Germinal center (tissue), 1 donor: ENCODE measurements at regions not wholly inside any gene's neighbourhood (a gene's known extent, or its start where the extent isn't known, plus 50 kb on each side); places are given as distances from the start of the nearest gene placed in this dataset.

Source experiments
- DNase-seq: peaks from one replicate; pipeline ENCODE4 v3.0.0; 2012; ENCODE audit warnings: mixed read lengths, low spot score

GRCh38 chr6:113375950-113376846 lies 480.9 kb upstream of the MARCKS start:
- DNase-seq, result no peak

- DNase-seq, result no peak
Measured at GRCh38 chr6:113376847-113377165, 480.3 kb upstream of the MARCKS start.

GRCh38 chr6:113377362-113377942 lies 479.7 kb upstream of the MARCKS start:
- DNase-seq, result no peak

GRCh38 chr6:113380591-113380990 lies 476.6 kb upstream of the MARCKS start:
- DNase-seq, result no peak

GRCh38 chr6:113381232-113381631 lies 475.9 kb upstream of the MARCKS start:
- no peak for DNase-seq

GRCh38 chr6:113381959-113382358 lies 475.2 kb upstream of the MARCKS start:
- peak; percentile 6 for DNase-seq

- DNase-seq, result no peak
Measured at GRCh38 chr6:113383701-113384100, 473.4 kb upstream of the MARCKS start.

GRCh38 chr6:113385020-113385431 lies 472.1 kb upstream of the MARCKS start:
- no peak for DNase-seq

- no peak for DNase-seq
Measured at GRCh38 chr6:113388996-113389395, 468.1 kb upstream of the MARCKS start.

- no peak for DNase-seq
Measured at GRCh38 chr6:113392551-113393055, 464.5 kb upstream of the MARCKS start.

- no peak for DNase-seq
Measured at GRCh38 chr6:113394216-113394615, 462.9 kb upstream of the MARCKS start.

- no peak for DNase-seq
Measured at GRCh38 chr6:113394729-113395128, 462.4 kb upstream of the MARCKS start.

- DNase-seq, result no peak
Measured at GRCh38 chr6:113396730-113397129, 460.4 kb upstream of the MARCKS start.

GRCh38 chr6:113397236-113397635 lies 459.9 kb upstream of the MARCKS start:
- no peak for DNase-seq

GRCh38 chr6:113401231-113401630 lies 455.9 kb upstream of the MARCKS start:
- DNase-seq, result no peak

GRCh38 chr6:113402544-113402943 lies 454.6 kb upstream of the MARCKS start:
- DNase-seq, result no peak

GRCh38 chr6:113403966-113404595 lies 453.1 kb upstream of the MARCKS start:
- DNase-seq, result no peak

GRCh38 chr6:113405326-113406047 lies 451.7 kb upstream of the MARCKS start:
- no peak for DNase-seq

- no peak for DNase-seq
Measured at GRCh38 chr6:113406048-113406695, 451.0 kb upstream of the MARCKS start.

GRCh38 chr6:113411011-113411410 lies 446.1 kb upstream of the MARCKS start:
- no peak for DNase-seq

GRCh38 chr6:113412589-113413357 lies 444.4 kb upstream of the MARCKS start:
- no peak for DNase-seq
